OCI-LY7 (cell line): ENCODE measurements at regions not wholly inside any gene's neighbourhood (a gene's known extent, or its start where the extent isn't known, plus 50 kb on each side); places are given as distances from the start of the nearest gene placed in this dataset.

ENCODE experiments used
- BruUV-seq: library from RNA; stranded (reverse); fragments of 400-500 nt; replicated peaks from 2 replicates; lab custom pipeline; 2021; lab: Mats Ljungman, UMichigan
- CTCF ChIA-PET: fragments of 300-600 bp; sonication (Branson Sonifier 250); formaldehyde crosslinking; loops from one replicate; lab custom pipeline; 2022; ENCODE audit warnings: antibody characterized with exemption; ENCODE audit not compliant: unreplicated experiment; lab: Charles Lee
- POLR2A ChIA-PET: fragments of 300-600 bp; sonication (Branson Sonifier 250); formaldehyde crosslinking; loops from one replicate; lab custom pipeline; 2022; ENCODE audit warnings: antibody characterized with exemption; lab: Charles Lee
- DNase-seq: peaks from one replicate; pipeline ENCODE4 v3.0.0-alpha.2; 2015; ENCODE audit warnings: low spot score
- H2AFZ ChIP-seq: fragments of 200-600 bp; sonication (generic), shearing (Covaris generic); 2 replicates; pipeline ENCODE4 v1.6.1; 2014; ENCODE audit warnings: mild to moderate bottlenecking, antibody characterized with exemption, low read length, moderate library complexity
- H3K27ac ChIP-seq: fragments of 200-600 bp; sonication (generic); 2 replicates; pipeline ENCODE4 v1.5.1; 2014; ENCODE audit warnings: mixed run types, low read depth, mild to moderate bottlenecking, moderate library complexity, low read length, inconsistent platforms; ENCODE audit not compliant: poor library complexity, severe bottlenecking
- H3K36me3 ChIP-seq: fragments of 200-600 bp; sonication (generic); 2 replicates; pipeline ENCODE4 v1.6.1; 2014; ENCODE audit warnings: mild to moderate bottlenecking, antibody characterized with exemption, low read length, moderate library complexity, mixed read lengths; ENCODE audit not compliant: insufficient read depth
- H3K4me1 ChIP-seq: fragments of 200-600 bp; sonication (generic); 2 replicates; pipeline ENCODE4 v1.5.1; 2014; ENCODE audit warnings: mild to moderate bottlenecking, low read length; ENCODE audit not compliant: insufficient read depth, poor library complexity, severe bottlenecking
- H3K4me2 ChIP-seq: fragments of 200-600 bp; sonication (generic); 2 replicates; pipeline ENCODE4 v1.6.1; 2014; ENCODE audit warnings: mild to moderate bottlenecking, low read length
- H3K4me3 ChIP-seq: fragments of 200-600 bp; sonication (generic); 2 replicates; pipeline ENCODE4 v1.5.1; 2014; ENCODE audit warnings: mild to moderate bottlenecking, low read depth, low read length; ENCODE audit not compliant: poor library complexity, severe bottlenecking
- H3K79me2 ChIP-seq: fragments of 200-600 bp; sonication (generic); 2 replicates; pipeline ENCODE4 v1.6.1; 2016; ENCODE audit warnings: low read depth, mild to moderate bottlenecking, low read length, moderate library complexity, mixed read lengths; ENCODE audit not compliant: insufficient read depth
- H3K9me2 ChIP-seq: fragments of 200-600 bp; sonication (generic); 2 replicates; pipeline ENCODE4 v1.6.1; 2016; ENCODE audit warnings: mild to moderate bottlenecking, low read length, mixed read lengths; ENCODE audit not compliant: insufficient read depth
- H3K9me3 ChIP-seq: fragments of 200-600 bp; sonication (generic); 2 replicates; pipeline ENCODE4 v1.6.1; 2014; ENCODE audit warnings: mild to moderate bottlenecking, mixed run types, low read length, mixed read lengths
- H4K20me1 ChIP-seq: fragments of 200-600 bp; sonication (generic); 2 replicates; pipeline ENCODE4 v1.6.1; 2014; ENCODE audit warnings: mild to moderate bottlenecking, antibody characterized with exemption, low read length, moderate library complexity, mixed read lengths; ENCODE audit not compliant: insufficient read depth
- CTCF ChIP-seq: fragments of 200-600 bp; sonication (generic); conservative IDR thresholded peaks from 2 replicates; pipeline ENCODE4 v1.5.1; 2014; ENCODE audit warnings: mild to moderate bottlenecking, antibody characterized with exemption, low read length, moderate library complexity, mixed read lengths
- EZH2phosphoT487 ChIP-seq: fragments of 200-600 bp; sonication (generic); IDR thresholded peaks from 2 replicates; pipeline ENCODE4 v1.6.1; 2018; ENCODE audit warnings: low read depth, borderline replicate concordance, mild to moderate bottlenecking, mixed run types, antibody characterized with exemption, low read length, moderate library complexity, mixed read lengths
- intact Hi-C: fragments of 100-400 bp; cut with micrococcal nuclease; formaldehyde crosslinking; loops from one replicate; pipeline ENCODE4 v1.10.0; 2022; ENCODE audit not compliant: unreplicated experiment

GRCh38 chr17:68777856-68778694, 176.9 kb upstream of the FAM20A start:
- no peak overlapping the region for H3K4me2 ChIP-seq
- no TSS peak for BruUV-seq
- DNase-seq = no peak

GRCh38 chr17:68777243-68777855, 176.2 kb upstream of the FAM20A start:
- Histone ChIP-seq H3K79me2 (no peaks in the 10 kb centered on the region), H3K36me3 (no peaks in the 10 kb centered on the region), H3K9me2 (no peaks in the 10 kb centered on the region), H3K27ac (no peak overlapping the region), H3K4me2 (no peak overlapping the region), H4K20me1 (no peaks in the 10 kb centered on the region), H2AFZ (peak overlapping the region; percentile 42), H3K9me3 (no peaks in the 10 kb centered on the region), H3K4me1 (peaks cover 21% of the 10 kb centered on the region), H3K4me3 (no peak overlapping the region)
- intact Hi-C loops = loop anchor here (10.0 kb wide), 1 partner anchor 287 kb away; the partner anchor contains the start of gene ABCA9
- no TSS peak for BruUV-seq
- POLR2A ChIA-PET = no interaction called here
- CTCF ChIA-PET = no interaction called here
- DNase-seq = peak; percentile 71
- TF ChIP-seq EZH2phosphoT487 (no peak), CTCF (peak; percentile 99)

More at GRCh38 chr17:68777856-68778694, 176.9 kb upstream of the FAM20A start:
- H4K20me1 ChIP-seq = no peaks in the 10 kb centered on the region
- H3K9me2 ChIP-seq = no peaks in the 10 kb centered on the region
- CTCF ChIA-PET = no interaction called here
- H3K27ac ChIP-seq = no peak overlapping the region
- no peaks in the 10 kb centered on the region for H3K9me3 ChIP-seq
- no peak overlapping the region for H2AFZ ChIP-seq
- peaks cover 20% of the 10 kb centered on the region for H3K4me1 ChIP-seq
- intact Hi-C loops = loop anchor here (10.0 kb wide), 1 partner anchor 287 kb away; the partner anchor contains the start of gene ABCA9
- H3K4me3 ChIP-seq = no peak overlapping the region
- no peaks in the 10 kb centered on the region for H3K79me2 ChIP-seq
- TF ChIP-seq EZH2phosphoT487 (no peak), CTCF (no peak)
- no peaks in the 10 kb centered on the region for H3K36me3 ChIP-seq
- POLR2A ChIA-PET = interaction anchor here (0.7 to 1.6 kb wide), 2 partner anchors 18 to 553 kb away, joined by 3 read pairs; no protein-coding TSS in a partner anchor
